ENCODE measurements at regions not wholly inside any gene's neighbourhood (a gene's known extent, or its start where the extent isn't known, plus 50 kb on each side); places are given as distances from the start of the nearest gene placed in this dataset.

- H3K27me3 ChIP-seq (replicated peaks; ENCODE audit: control insufficient read depth, insufficient read depth, low read length) = no peaks in the 10 kb centered on the region
- H3K4me3 ChIP-seq (replicated peaks; ENCODE audit: low read depth, low read length) = no peak overlapping the region
- TF ChIP-seq, protein P1, sequence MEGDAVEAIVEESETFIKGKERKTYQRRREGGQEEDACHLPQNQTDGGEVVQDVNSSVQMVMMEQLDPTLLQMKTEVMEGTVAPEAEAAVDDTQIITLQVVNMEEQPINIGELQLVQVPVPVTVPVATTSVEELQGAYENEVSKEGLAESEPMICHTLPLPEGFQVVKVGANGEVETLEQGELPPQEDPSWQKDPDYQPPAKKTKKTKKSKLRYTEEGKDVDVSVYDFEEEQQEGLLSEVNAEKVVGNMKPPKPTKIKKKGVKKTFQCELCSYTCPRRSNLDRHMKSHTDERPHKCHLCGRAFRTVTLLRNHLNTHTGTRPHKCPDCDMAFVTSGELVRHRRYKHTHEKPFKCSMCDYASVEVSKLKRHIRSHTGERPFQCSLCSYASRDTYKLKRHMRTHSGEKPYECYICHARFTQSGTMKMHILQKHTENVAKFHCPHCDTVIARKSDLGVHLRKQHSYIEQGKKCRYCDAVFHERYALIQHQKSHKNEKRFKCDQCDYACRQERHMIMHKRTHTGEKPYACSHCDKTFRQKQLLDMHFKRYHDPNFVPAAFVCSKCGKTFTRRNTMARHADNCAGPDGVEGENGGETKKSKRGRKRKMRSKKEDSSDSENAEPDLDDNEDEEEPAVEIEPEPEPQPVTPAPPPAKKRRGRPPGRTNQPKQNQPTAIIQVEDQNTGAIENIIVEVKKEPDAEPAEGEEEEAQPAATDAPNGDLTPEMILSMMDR (IDR thresholded peaks at IDR 0.05; ENCODE audit: insufficient read depth, low read length, poor library complexity, severe bottlenecking) = no peak
- no peak for DNase-seq (ENCODE audit: extremely low read depth, insufficient read length)
- H3K36me3 ChIP-seq (ENCODE audit: control insufficient read depth, insufficient read depth, low read length) = no peaks in the 10 kb centered on the region
Observed at GRCh38 chr1:190019717-190020116, 457.9 kb downstream of the BRINP3 start.

DNA sequence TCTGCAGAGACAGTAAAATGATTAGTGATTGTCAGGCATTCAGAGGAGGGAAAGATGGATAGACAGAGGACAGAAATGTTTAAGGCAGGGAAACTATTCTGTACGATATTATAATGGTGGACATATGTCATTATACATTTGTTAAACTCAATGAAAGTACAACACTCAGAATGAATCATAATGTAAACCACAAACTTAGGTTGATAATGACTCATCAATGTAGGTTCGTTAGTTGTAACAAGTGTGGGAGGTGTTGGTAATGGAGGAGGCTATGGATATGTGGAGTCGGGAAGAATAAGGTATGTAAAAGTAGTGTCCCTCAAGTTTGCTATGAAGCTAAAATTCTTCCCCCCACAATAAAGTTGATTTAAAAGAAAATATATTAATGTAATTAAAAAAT lies 455.0 kb downstream of the BRINP3 start:
- no peaks in the 10 kb centered on the region for H3K27me3 ChIP-seq (replicated peaks; ENCODE audit: control insufficient read depth, insufficient read depth, low read length)

DNA sequence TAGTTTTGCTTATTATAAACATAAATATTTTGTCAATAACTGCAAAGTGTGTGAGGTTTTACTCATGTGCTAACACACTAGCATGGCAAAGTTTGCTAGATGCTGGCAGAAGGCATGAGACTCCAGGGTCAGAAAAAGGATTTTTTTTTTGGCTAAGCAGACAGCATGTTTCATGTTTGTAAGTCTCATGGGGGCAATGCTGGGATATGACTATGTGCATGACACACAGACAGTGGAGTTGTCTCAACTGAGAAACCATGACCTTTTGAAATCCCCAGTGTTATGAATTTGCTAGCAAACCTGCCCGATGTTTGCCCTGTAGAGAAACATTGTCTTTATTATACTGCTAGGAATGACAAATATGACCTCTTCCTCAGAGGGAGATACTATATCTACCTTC lies 448.2 kb downstream of the BRINP3 start:
- no peaks in the 10 kb centered on the region for H3K27me3 ChIP-seq (replicated peaks; ENCODE audit: control insufficient read depth, insufficient read depth, low read length)
- H3K36me3 ChIP-seq (ENCODE audit: control insufficient read depth, insufficient read depth, low read length) = no peaks in the 10 kb centered on the region
- DNase-seq (ENCODE audit: extremely low read depth, insufficient read length) = no peak
- TF ChIP-seq, protein P1 (IDR thresholded peaks at IDR 0.05; ENCODE audit: insufficient read depth, low read length, poor library complexity, severe bottlenecking) = no peak
- H3K4me3 ChIP-seq (replicated peaks; ENCODE audit: low read depth, low read length) = no peak overlapping the region

More for the DNA sequence above, 455.0 kb downstream of the BRINP3 start:
- H3K4me3 ChIP-seq (replicated peaks; ENCODE audit: low read depth, low read length) = no peak overlapping the region
- TF ChIP-seq, protein P1 (IDR thresholded peaks at IDR 0.05; ENCODE audit: insufficient read depth, low read length, poor library complexity, severe bottlenecking) = no peak
- DNase-seq (ENCODE audit: extremely low read depth, insufficient read length) = no peak
- H3K36me3 ChIP-seq (ENCODE audit: control insufficient read depth, insufficient read depth, low read length) = no peaks in the 10 kb centered on the region

- TF ChIP-seq, protein P1 (IDR thresholded peaks at IDR 0.05; ENCODE audit: insufficient read depth, low read length, poor library complexity, severe bottlenecking) = no peak
- no peaks in the 10 kb centered on the region for H3K27me3 ChIP-seq (replicated peaks; ENCODE audit: control insufficient read depth, insufficient read depth, low read length)
- H3K36me3 ChIP-seq (ENCODE audit: control insufficient read depth, insufficient read depth, low read length) = no peaks in the 10 kb centered on the region
- DNase-seq (ENCODE audit: extremely low read depth, insufficient read length) = no peak
- no peak overlapping the region for H3K4me3 ChIP-seq (replicated peaks; ENCODE audit: low read depth, low read length)
Observed at GRCh38 chr1:190043655-190044054, 434.0 kb downstream of the BRINP3 start.

DNA sequence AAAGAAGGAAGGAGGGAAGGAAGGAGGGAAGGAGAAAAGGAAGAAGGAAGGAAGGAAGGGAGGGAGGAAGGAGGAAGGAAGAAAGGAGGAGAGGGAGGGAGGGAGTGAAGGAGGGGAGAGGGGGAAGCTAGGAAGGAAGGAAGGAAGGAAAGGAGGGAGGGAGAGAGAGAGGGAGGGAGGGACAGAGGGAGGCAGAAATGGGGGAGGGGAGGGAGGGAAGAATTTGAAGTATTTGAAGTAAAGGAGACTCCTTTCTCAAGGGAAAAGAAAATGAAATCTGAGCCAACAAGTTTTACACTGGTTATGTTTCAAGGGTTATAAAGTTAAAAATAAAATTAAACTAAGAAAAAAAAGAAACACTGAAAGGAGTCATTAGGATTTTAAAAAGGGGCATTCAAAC lies 431.4 kb downstream of the BRINP3 start:
- Histone ChIP-seq H3K4me3 (replicated peaks; ENCODE audit: low read depth, low read length) (no peak overlapping the region), H3K27me3 (replicated peaks; ENCODE audit: control insufficient read depth, insufficient read depth, low read length) (no peaks in the 10 kb centered on the region), H3K36me3 (ENCODE audit: control insufficient read depth, insufficient read depth, low read length) (no peaks in the 10 kb centered on the region)
- TF ChIP-seq, protein P1 (IDR thresholded peaks at IDR 0.05; ENCODE audit: insufficient read depth, low read length, poor library complexity, severe bottlenecking) = no peak
- no peak for DNase-seq (ENCODE audit: extremely low read depth, insufficient read length)

All from GM06990 (cell line).